NCI-H2029 (cell line): ENCODE measurements at regions not wholly inside any gene's neighbourhood (a gene's known extent, or its start where the extent isn't known, plus 50 kb on each side); places are given as distances from the start of the nearest gene placed in this dataset.

Experiments used
- DNase-seq: peaks from one replicate; lab custom pipeline; 2025; lab: John Stamatoyannopoulos, UW

DNA sequence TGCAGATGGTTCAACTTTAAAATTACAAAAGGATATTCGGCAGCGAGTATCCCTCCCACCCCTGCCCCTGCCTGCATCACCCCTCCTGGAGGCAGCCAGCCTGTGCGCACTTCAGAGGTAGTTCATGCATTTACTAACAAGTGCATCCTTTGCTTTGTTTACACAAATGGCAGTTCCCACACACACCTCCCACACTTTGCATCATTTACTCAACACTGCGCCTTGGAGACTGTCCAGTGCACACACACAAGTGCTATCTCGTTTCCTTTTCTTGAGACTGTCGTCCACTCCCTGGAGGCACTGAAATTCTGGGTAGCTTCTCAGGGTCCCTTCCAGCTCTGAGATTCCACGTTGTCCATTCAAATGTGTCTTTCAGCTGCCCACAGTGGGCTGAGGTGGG is 53.1 kb upstream of the VSX1 start:
- peak; percentile 88 for DNase-seq

DNA sequence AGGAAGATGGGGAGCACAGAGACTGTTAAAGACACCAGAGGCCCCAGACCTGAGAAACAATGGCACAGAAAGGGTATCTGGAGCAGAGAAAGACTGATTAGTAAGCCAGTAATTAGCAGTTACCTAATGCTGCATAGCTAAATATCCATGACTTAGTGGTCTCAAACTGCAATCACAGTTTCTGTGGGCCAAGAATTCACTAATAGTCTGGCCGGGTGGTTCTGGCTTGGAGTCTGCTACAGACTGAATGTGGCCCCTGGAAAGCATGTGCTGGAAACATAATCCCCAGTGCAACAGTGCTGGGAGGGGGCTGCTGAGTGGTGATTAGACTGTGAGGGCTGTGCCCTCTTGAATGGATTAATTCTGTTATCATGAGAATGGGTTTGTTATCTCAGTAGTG is 54.1 kb upstream of the VSX1 start:
- no peak for DNase-seq

DNA sequence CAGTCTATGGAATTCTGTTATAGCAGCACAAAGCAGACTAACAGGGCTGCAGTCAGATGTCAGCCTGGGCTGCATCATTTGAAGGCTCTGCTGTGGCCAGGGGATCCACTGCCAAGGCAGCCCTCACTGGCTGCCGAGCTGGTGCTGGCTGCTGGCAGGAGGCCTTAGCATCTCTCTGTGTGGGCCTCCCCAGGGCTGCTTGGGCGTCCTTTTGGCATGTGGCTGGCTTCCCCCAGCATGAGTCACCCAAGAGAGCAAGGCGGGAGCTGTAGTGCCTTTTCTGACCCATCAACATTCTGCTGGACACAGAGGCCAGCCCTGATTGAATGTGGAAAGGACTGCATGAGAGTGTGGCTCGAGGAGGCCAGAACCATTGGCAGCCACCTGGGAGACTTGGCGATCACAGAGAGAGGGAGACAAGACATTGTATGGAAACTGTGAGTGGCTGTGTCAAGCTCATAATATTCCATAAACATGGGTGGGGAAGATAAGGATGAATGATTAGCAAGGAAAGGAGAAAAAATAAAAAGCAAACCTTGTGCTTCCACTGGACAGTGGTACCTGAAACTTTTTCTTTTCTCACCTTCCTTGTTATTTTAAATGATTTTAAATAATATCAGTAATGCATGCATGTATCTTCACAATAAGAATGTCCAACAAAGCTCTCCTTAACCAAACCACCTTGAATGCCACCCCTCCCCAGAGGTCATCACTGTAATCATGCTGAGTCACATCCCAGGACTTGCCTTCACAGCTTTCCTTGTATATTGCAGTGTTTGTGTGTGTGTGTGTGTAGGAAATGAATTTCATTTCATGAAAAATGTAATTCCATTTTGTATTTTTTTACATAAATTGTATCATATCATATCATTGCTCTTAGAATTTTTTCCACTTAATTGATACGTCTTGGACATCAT is 55.0 kb upstream of the VSX1 start:
- DNase-seq, result no peak

DNA sequence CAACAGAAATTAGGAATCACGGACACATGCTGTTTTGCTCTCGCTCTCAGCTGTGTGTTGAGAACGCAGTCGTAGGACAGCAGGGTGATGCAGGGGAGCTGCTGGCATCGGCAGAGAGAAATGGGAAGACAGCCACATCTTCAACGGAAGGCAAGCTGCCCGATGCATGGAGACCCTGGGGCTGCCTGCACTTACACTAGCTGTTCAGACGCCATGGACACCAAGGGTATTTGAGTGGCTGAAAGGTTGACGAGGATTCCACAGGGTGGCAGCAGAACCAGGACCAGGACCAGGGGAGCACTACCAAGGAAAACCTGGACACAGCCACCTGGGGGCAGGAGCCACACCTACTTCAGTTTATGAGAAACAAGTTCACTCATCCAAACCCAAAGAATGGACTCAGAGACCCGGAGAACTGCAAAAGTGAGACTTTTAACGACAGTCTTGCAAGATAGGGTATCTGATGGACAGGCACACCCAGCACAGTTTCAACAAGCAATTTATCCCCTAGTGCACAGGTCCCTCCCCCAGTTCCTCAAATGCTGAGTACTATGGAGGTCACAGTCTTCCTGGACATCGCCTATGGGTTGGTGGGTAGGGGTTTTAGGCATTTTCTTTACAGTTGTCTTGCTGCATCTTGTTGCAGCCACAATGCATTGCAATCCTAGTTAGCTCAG is 56.3 kb upstream of the ENTPD6 start:
- no peak for DNase-seq

GRCh38 chr20:25140968-25141367 is 54.5 kb upstream of the ENTPD6 start:
- DNase-seq, result no peak

GRCh38 chr20:25142435-25142834 is 53.1 kb upstream of the ENTPD6 start:
- no peak for DNase-seq

DNA sequence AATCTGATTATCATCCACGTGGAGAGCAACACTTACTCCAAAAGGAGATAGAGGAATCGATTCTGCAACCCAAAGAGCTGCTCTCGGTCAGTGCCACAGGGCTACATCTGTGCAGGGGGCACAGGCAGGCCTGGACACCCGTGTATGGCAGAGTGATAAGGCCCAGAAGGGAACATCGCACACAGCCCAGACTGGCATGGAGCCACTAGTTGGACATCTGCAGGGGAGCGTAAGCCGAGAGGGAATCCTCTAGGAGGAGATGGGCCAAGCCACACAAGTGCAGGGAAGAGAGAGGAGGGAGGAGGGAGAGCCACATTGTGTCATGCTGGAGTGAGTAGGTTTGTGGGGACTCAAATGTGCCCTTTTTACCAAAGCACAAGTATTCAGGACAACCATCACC is 50.4 kb upstream of the ENTPD6 start:
- DNase-seq, result no peak
